Left ventricle myocardium inferior (tissue), 1 donor: ENCODE measurements at regions not wholly inside any gene's neighbourhood (a gene's known extent, or its start where the extent isn't known, plus 50 kb on each side); places are given as distances from the start of the nearest gene placed in this dataset.

ENCODE experiments used
- DNase-seq: peaks from one replicate; pipeline ENCODE4 v3.0.0-alpha.2; 2020
- H3K27ac ChIP-seq: fragments of 200-600 bp; replicated peaks from 2 replicates; pipeline ENCODE4 v1.8.0; 2021
- H3K27me3 ChIP-seq: fragments of 200-600 bp; 2 replicates; pipeline ENCODE4 v1.8.0; 2021; ENCODE audit warnings: low read depth
- H3K36me3 ChIP-seq: fragments of 200-600 bp; 2 replicates; pipeline ENCODE4 v1.8.0; 2021
- H3K4me1 ChIP-seq: fragments of 200-600 bp; 2 replicates; pipeline ENCODE4 v1.8.0; 2021
- H3K4me3 ChIP-seq: fragments of 200-600 bp; 2 replicates; pipeline ENCODE4 v1.8.0; 2021; ENCODE audit warnings: mild to moderate bottlenecking, moderate library complexity
- H3K9me3 ChIP-seq: fragments of 200-600 bp; replicated peaks from 2 replicates; pipeline ENCODE4 v1.8.0; 2021
- intact Hi-C: fragments of 100-400 bp; cut with micrococcal nuclease; formaldehyde crosslinking; loops from one replicate; pipeline ENCODE4 v1.11.0; 2022
- TF ChIP-seq, protein P1 (sequence below): fragments of 200-600 bp; IDR thresholded peaks from 2 replicates; pipeline ENCODE4 v1.8.0; 2021; ENCODE audit warnings: antibody characterized with exemption, mild to moderate bottlenecking, borderline replicate concordance
- donor health status: DM: no; HTN: yes; CAD: no; lungs with severe emphysema.

DNA sequence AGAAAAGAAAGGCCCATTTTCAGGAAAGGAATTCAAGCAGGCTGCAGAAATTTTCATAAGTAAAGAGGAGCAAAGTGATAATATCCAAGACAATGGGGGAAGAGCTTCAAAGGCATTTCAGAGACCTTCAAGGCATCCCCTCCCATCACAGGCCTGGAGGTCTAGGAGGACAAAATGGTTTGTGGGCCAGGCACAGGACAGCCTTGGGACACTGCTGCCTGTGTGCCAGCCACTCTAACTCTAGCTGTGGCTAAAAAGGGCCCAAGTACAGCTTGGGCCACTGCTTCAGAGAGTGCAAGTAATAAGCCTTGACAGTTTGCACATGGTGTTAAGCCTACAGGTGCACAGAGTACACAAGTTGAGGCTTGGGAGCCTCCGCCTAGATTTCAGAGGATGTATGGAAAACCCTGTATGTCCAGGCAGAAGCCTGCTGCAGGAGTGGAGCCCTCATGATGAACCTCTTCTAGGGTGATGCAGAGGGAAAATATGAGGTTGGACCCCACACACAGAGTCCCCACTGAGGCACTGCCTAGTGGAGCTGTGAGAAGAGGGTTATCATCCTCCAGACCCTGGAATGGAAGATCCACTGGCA, 51.8 kb upstream of the ZSWIM5 start:
- TF ChIP-seq, protein P1, sequence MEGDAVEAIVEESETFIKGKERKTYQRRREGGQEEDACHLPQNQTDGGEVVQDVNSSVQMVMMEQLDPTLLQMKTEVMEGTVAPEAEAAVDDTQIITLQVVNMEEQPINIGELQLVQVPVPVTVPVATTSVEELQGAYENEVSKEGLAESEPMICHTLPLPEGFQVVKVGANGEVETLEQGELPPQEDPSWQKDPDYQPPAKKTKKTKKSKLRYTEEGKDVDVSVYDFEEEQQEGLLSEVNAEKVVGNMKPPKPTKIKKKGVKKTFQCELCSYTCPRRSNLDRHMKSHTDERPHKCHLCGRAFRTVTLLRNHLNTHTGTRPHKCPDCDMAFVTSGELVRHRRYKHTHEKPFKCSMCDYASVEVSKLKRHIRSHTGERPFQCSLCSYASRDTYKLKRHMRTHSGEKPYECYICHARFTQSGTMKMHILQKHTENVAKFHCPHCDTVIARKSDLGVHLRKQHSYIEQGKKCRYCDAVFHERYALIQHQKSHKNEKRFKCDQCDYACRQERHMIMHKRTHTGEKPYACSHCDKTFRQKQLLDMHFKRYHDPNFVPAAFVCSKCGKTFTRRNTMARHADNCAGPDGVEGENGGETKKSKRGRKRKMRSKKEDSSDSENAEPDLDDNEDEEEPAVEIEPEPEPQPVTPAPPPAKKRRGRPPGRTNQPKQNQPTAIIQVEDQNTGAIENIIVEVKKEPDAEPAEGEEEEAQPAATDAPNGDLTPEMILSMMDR: no peak
- Histone ChIP-seq H3K27me3 (peaks cover 5% of the 10 kb centered on the region), H3K27ac (no peak overlapping the region), H3K4me1 (no peaks in the 10 kb centered on the region), H3K9me3 (peaks cover 32% of the 10 kb centered on the region), H3K36me3 (no peaks in the 10 kb centered on the region), H3K4me3 (no peak overlapping the region)
- DNase-seq: no peak
- intact Hi-C loops: no loop called here

DNA sequence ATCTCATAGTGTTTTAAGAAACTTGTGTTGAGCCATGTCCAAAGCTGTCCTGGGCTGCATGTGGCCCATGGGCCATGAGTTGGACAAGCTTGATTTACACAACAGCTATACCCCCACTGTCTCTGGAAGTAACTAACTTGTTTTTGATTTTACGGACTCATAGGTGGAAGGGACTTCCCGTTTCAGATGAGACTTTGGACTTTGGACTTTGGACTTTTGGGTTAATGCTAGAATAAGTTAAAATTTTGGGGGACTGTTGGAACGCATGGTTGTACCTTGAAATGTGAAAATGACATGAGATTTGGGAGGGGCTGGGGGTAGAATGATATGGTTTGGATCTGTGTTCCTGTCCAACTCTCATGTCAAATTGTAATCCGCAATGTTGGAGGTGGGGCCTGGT, 52.6 kb upstream of the ZSWIM5 start:
- TF ChIP-seq, protein P1: no peak
- intact Hi-C loops: no loop called here
- Histone ChIP-seq H3K4me3 (no peak overlapping the region), H3K9me3 (peaks cover 32% of the 10 kb centered on the region), H3K4me1 (no peaks in the 10 kb centered on the region), H3K27ac (no peak overlapping the region), H3K36me3 (no peaks in the 10 kb centered on the region), H3K27me3 (peaks cover 5% of the 10 kb centered on the region)
- no peak for DNase-seq

DNA sequence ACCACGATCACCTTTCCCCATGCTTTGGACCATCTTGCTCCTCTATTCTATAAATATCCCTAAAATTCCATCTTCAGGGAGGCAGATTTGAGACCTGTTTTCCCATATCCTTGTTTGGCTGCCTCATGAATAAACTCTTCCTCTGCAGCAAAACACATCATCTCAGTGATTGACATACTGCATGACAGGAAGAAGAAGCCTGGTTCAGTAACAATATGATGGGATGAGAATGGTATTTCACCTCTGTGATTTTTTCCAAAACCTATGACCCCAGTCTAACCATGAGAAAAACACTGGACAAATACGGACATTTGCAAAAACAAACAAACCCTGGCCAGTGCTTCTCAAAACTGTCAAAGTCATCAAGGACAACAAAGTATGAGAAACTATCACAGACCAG, 53.8 kb upstream of the ZSWIM5 start:
- intact Hi-C loops: no loop called here
- DNase-seq: no peak
- Histone ChIP-seq H3K4me3 (no peak overlapping the region), H3K9me3 (peaks cover 32% of the 10 kb centered on the region), H3K4me1 (no peaks in the 10 kb centered on the region), H3K36me3 (no peaks in the 10 kb centered on the region), H3K27ac (no peak overlapping the region), H3K27me3 (peaks cover 5% of the 10 kb centered on the region)
- TF ChIP-seq, protein P1: no peak

DNA sequence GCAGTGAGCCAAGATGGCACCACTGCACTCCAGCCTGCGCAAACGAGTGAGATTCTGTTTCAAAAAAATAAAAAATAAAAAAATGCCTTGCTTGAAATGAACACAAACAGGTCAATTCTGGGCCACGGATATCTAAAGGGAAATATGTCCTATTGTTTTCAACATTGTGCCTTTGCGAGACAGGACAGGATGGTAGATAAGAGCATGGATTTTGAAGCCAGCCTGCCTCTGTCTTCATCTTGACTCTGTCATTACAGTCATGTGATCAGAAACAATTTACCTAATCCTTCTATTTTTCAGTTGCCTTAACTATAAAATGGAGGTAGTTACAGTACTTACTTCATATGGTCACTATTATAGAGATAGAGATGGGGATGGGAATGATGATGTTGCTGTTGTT, 56.7 kb upstream of the ZSWIM5 start:
- Histone ChIP-seq H3K9me3 (peaks cover 21% of the 10 kb centered on the region), H3K27ac (no peak overlapping the region), H3K27me3 (peaks cover 5% of the 10 kb centered on the region), H3K36me3 (no peaks in the 10 kb centered on the region), H3K4me3 (no peak overlapping the region), H3K4me1 (peaks cover 14% of the 10 kb centered on the region)
- intact Hi-C loops: no loop called here
- TF ChIP-seq, protein P1: no peak
- no peak for DNase-seq

DNA sequence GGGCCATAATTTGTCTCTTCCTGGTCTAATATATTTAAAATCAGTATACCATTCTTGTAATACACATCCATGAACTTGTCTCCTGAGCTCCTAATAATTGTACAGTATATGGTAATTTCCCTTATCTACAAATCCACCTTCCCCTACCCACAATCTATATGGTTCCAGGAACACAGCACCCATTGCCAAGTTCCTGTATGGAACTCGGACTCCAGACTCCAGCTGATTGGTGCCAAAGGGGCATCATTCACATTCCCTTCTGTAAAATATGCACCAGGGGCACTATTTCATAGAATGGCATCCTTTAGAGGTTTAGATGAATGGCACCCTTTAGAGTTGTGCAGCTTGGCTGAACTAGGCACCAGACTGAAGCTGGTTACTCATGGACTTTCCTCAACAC, 58.8 kb upstream of the ZSWIM5 start:
- no peak for DNase-seq
- TF ChIP-seq, protein P1: no peak
- Histone ChIP-seq H3K27me3 (peaks cover 5% of the 10 kb centered on the region), H3K4me3 (no peak overlapping the region), H3K36me3 (no peaks in the 10 kb centered on the region), H3K27ac (no peak overlapping the region), H3K4me1 (peaks cover 14% of the 10 kb centered on the region), H3K9me3 (peaks cover 7% of the 10 kb centered on the region)
- intact Hi-C loops: no loop called here
